ENCODE measurements at regions not wholly inside any gene's neighbourhood (a gene's known extent, or its start where the extent isn't known, plus 50 kb on each side); places are given as distances from the start of the nearest gene placed in this dataset.
A peak's percentile ranks its signal among the peaks of the same experiment; 100 is the strongest.
"Not testable (repeated sequence)": the region's sequence is repeated elsewhere in the genome, so short reads cannot be mapped to it uniquely, and the experiment has no call there.

- no peaks in the 10 kb centered on the region for H3K36me3 ChIP-seq
- no peaks in the 10 kb centered on the region for H3K9me3 ChIP-seq
- H3K4me1 ChIP-seq, result no peaks in the 10 kb centered on the region
- no peak overlapping the region for H3K4me3 ChIP-seq
- H3K27me3 ChIP-seq, result no peaks in the 10 kb centered on the region
- TF ChIP-seq Cebpa-rat (IDR thresholded peaks at IDR 0.05), result no peak
- no peaks in the 10 kb centered on the region for H4K20me1 ChIP-seq
- H3K27ac ChIP-seq, result no peak overlapping the region
- no peak overlapping the region for H3K9ac ChIP-seq
- no peak overlapping the region for H3K4me2 ChIP-seq
Measured at GRCh38 chr5:155556222-155556621, 542.7 kb downstream of the KIF4B start.

GRCh38 chr5:155556700-155557099, 543.1 kb downstream of the KIF4B start:
- H3K27me3 ChIP-seq, result no peaks in the 10 kb centered on the region
- no peak overlapping the region for H3K4me2 ChIP-seq
- H4K20me1 ChIP-seq, result no peaks in the 10 kb centered on the region
- TF ChIP-seq Cebpa-rat (IDR thresholded peaks at IDR 0.05), result no peak
- no peaks in the 10 kb centered on the region for H3K4me1 ChIP-seq
- H3K36me3 ChIP-seq, result no peaks in the 10 kb centered on the region
- no peaks in the 10 kb centered on the region for H3K9me3 ChIP-seq
- no peak overlapping the region for H3K27ac ChIP-seq
- no peak overlapping the region for H3K9ac ChIP-seq
- no peak overlapping the region for H3K4me3 ChIP-seq

GRCh38 chr5:155562158-155562557, 548.6 kb downstream of the KIF4B start:
- H3K4me1 ChIP-seq, result no peaks in the 10 kb centered on the region
- no peak overlapping the region for H3K9ac ChIP-seq
- H4K20me1 ChIP-seq, result no peaks in the 10 kb centered on the region
- no peak overlapping the region for H3K4me2 ChIP-seq
- H3K36me3 ChIP-seq, result no peaks in the 10 kb centered on the region
- H3K27ac ChIP-seq, result no peak overlapping the region
- no peaks in the 10 kb centered on the region for H3K27me3 ChIP-seq
- H3K4me3 ChIP-seq, result no peak overlapping the region
- H3K9me3 ChIP-seq, result no peaks in the 10 kb centered on the region; the same call in 1 of the 2 replicates
- TF ChIP-seq Cebpa-rat (IDR thresholded peaks at IDR 0.05), result no peak

- H3K9me3 ChIP-seq, result peaks cover 3% of the 10 kb centered on the region
- H3K27me3 ChIP-seq, result no peaks in the 10 kb centered on the region
- no peaks in the 10 kb centered on the region for H3K4me1 ChIP-seq
- H3K36me3 ChIP-seq, result no peaks in the 10 kb centered on the region
- no peak for TF ChIP-seq Cebpa-rat (IDR thresholded peaks at IDR 0.05)
- no peak overlapping the region for H3K27ac ChIP-seq
- no peak overlapping the region for H3K4me3 ChIP-seq
- H3K4me2 ChIP-seq, result no peak overlapping the region
- no peak overlapping the region for H3K9ac ChIP-seq
- no peaks in the 10 kb centered on the region for H4K20me1 ChIP-seq
Measured at GRCh38 chr5:155564541-155564940, 551.0 kb downstream of the KIF4B start.

GRCh38 chr5:155575861-155576260, 562.3 kb downstream of the KIF4B start:
- H3K27ac ChIP-seq, result no peak overlapping the region
- TF ChIP-seq Cebpa-rat (IDR thresholded peaks at IDR 0.05), result no peak

GRCh38 chr5:155586808-155587207, 573.3 kb downstream of the KIF4B start:
- peaks cover 15% of the 10 kb centered on the region; the same call in 1 of the 2 replicates for H3K4me1 ChIP-seq
- H3K36me3 ChIP-seq, H4K20me1 ChIP-seq, H3K27me3 ChIP-seq, H3K4me3 ChIP-seq, H3K27ac ChIP-seq, H3K4me2 ChIP-seq, H3K9me3 ChIP-seq, H3K9ac ChIP-seq: not testable (repeated sequence)

More at GRCh38 chr5:155575861-155576260, 562.3 kb downstream of the KIF4B start:
- no peaks in the 10 kb centered on the region for H3K9me3 ChIP-seq
- H3K9ac ChIP-seq, result no peak overlapping the region
- H3K4me1 ChIP-seq, result no peaks in the 10 kb centered on the region
- H3K4me2 ChIP-seq, result no peak overlapping the region
- H3K27me3 ChIP-seq, result no peaks in the 10 kb centered on the region
- no peaks in the 10 kb centered on the region for H3K36me3 ChIP-seq
- no peak overlapping the region for H3K4me3 ChIP-seq
- H4K20me1 ChIP-seq, result no peaks in the 10 kb centered on the region

- no peaks in the 10 kb centered on the region for H3K27me3 ChIP-seq
- peaks cover 15% of the 10 kb centered on the region; the same call in 1 of the 2 replicates for H3K4me1 ChIP-seq
- H3K9ac ChIP-seq, result no peak overlapping the region
- no peaks in the 10 kb centered on the region for H3K9me3 ChIP-seq
- H3K4me2 ChIP-seq, result peak overlapping the region; percentile 42; the same call in 1 of the 2 replicates
- no peak overlapping the region for H3K27ac ChIP-seq
- no peaks in the 10 kb centered on the region for H4K20me1 ChIP-seq
- H3K4me3 ChIP-seq, result no peak overlapping the region
- H3K36me3 ChIP-seq, result no peaks in the 10 kb centered on the region
- no peak for TF ChIP-seq Cebpa-rat (IDR thresholded peaks at IDR 0.05)
Measured at GRCh38 chr5:155587458-155587857, 573.9 kb downstream of the KIF4B start.

GRCh38 chr5:155591273-155591672, 577.7 kb downstream of the KIF4B start:
- no peak overlapping the region for H3K4me2 ChIP-seq
- no peaks in the 10 kb centered on the region for H3K9me3 ChIP-seq
- no peak overlapping the region for H3K4me3 ChIP-seq
- H3K9ac ChIP-seq, result no peak overlapping the region
- no peaks in the 10 kb centered on the region for H4K20me1 ChIP-seq
- no peaks in the 10 kb centered on the region for H3K27me3 ChIP-seq
- peaks cover 15% of the 10 kb centered on the region; the same call in 1 of the 2 replicates for H3K4me1 ChIP-seq
- H3K27ac ChIP-seq, result no peak overlapping the region
- TF ChIP-seq Cebpa-rat (IDR thresholded peaks at IDR 0.05), result no peak
- no peaks in the 10 kb centered on the region for H3K36me3 ChIP-seq

GRCh38 chr5:155594270-155594669, 580.7 kb downstream of the KIF4B start:
- no peak for TF ChIP-seq Cebpa-rat (IDR thresholded peaks at IDR 0.05)
- H4K20me1 ChIP-seq, result no peaks in the 10 kb centered on the region

GRCh38 chr5:155595791-155596190, 582.2 kb downstream of the KIF4B start:
- no peaks in the 10 kb centered on the region for H3K27me3 ChIP-seq
- TF ChIP-seq Cebpa-rat (IDR thresholded peaks at IDR 0.05), result no peak
- H3K36me3 ChIP-seq, result no peaks in the 10 kb centered on the region
- no peak overlapping the region for H3K9ac ChIP-seq
- no peak overlapping the region for H3K4me3 ChIP-seq
- H3K4me2 ChIP-seq, result no peak overlapping the region
- H3K9me3 ChIP-seq, result no peaks in the 10 kb centered on the region
- no peaks in the 10 kb centered on the region for H3K4me1 ChIP-seq
- no peak overlapping the region for H3K27ac ChIP-seq
- H4K20me1 ChIP-seq, result no peaks in the 10 kb centered on the region

More at GRCh38 chr5:155594270-155594669, 580.7 kb downstream of the KIF4B start:
- H3K4me2 ChIP-seq, result no peak overlapping the region
- no peaks in the 10 kb centered on the region for H3K27me3 ChIP-seq
- H3K27ac ChIP-seq, result no peak overlapping the region
- no peaks in the 10 kb centered on the region for H3K4me1 ChIP-seq
- no peaks in the 10 kb centered on the region for H3K36me3 ChIP-seq
- H3K9ac ChIP-seq, result no peak overlapping the region
- no peaks in the 10 kb centered on the region for H3K9me3 ChIP-seq
- H3K4me3 ChIP-seq, result no peak overlapping the region

GRCh38 chr5:155598552-155598951, 585.0 kb downstream of the KIF4B start:
- Histone ChIP-seq H3K27ac (no peak overlapping the region), H3K4me2 (no peak overlapping the region), H3K4me3 (no peak overlapping the region), H3K9me3 (no peaks in the 10 kb centered on the region), H3K4me1 (no peaks in the 10 kb centered on the region), H3K9ac (no peak overlapping the region), H4K20me1 (no peaks in the 10 kb centered on the region), H3K27me3 (no peaks in the 10 kb centered on the region), H3K36me3 (no peaks in the 10 kb centered on the region)
- TF ChIP-seq Cebpa-rat (IDR thresholded peaks at IDR 0.05), result no peak

Data from BLaER1 (cell line).